NCI-H2196 (cell line): ENCODE measurements at regions not wholly inside any gene's neighbourhood (a gene's known extent, or its start where the extent isn't known, plus 50 kb on each side); places are given as distances from the start of the nearest gene placed in this dataset.

ENCODE experiments used
- DNase-seq: peaks from one replicate; lab custom pipeline; 2025; ENCODE audit not compliant: unreplicated experiment; lab: John Stamatoyannopoulos, UW

GRCh38 chr21:16345757-16346156, 616.0 kb downstream of the USP25 start:
- no peak for DNase-seq

GRCh38 chr21:16347223-16347622, 617.4 kb downstream of the USP25 start:
- DNase-seq = no peak

- no peak for DNase-seq
These were observed 624.0 kb downstream of the USP25 start for GRCh38 chr21:16353764-16354163.

GRCh38 chr21:16357994-16358393, 628.2 kb downstream of the USP25 start:
- no peak for DNase-seq

GRCh38 chr21:16358784-16359183, 629.0 kb downstream of the USP25 start:
- no peak for DNase-seq

GRCh38 chr21:16363100-16363499, 633.3 kb downstream of the USP25 start:
- DNase-seq = no peak

GRCh38 chr21:16363518-16363917, 633.7 kb downstream of the USP25 start:
- DNase-seq = no peak

- no peak for DNase-seq
These were observed 636.4 kb downstream of the USP25 start for GRCh38 chr21:16366207-16366606.

- no peak for DNase-seq
These were observed 637.3 kb downstream of the USP25 start for GRCh38 chr21:16367079-16367478.

GRCh38 chr21:16370186-16370585, 640.4 kb downstream of the USP25 start:
- DNase-seq = no peak

- DNase-seq = no peak
These were observed 642.8 kb downstream of the USP25 start for GRCh38 chr21:16372586-16372985.

- DNase-seq = no peak
These were observed 646.9 kb downstream of the USP25 start for GRCh38 chr21:16376673-16377072.

GRCh38 chr21:16377120-16377658, 647.4 kb downstream of the USP25 start:
- no peak for DNase-seq

GRCh38 chr21:16377857-16378256, 648.1 kb downstream of the USP25 start:
- no peak for DNase-seq

GRCh38 chr21:16378525-16378924, 648.7 kb downstream of the USP25 start:
- DNase-seq = no peak

- no peak for DNase-seq
These were observed 658.5 kb downstream of the USP25 start for GRCh38 chr21:16388291-16388690.

- no peak for DNase-seq
These were observed 659.3 kb downstream of the USP25 start for GRCh38 chr21:16388911-16389560.

- no peak for DNase-seq
These were observed 659.9 kb downstream of the USP25 start for GRCh38 chr21:16389643-16390042.

GRCh38 chr21:16395285-16395684, 665.5 kb downstream of the USP25 start:
- DNase-seq = no peak

- DNase-seq = no peak
These were observed 673.0 kb downstream of the USP25 start for GRCh38 chr21:16402752-16403151.

- no peak for DNase-seq
These were observed 675.0 kb downstream of the USP25 start for GRCh38 chr21:16404776-16405175.

GRCh38 chr21:16406355-16406754, 676.6 kb downstream of the USP25 start:
- no peak for DNase-seq
